H1 (cell line): ENCODE measurements at regions not wholly inside any gene's neighbourhood (a gene's known extent, or its start where the extent isn't known, plus 50 kb on each side); places are given as distances from the start of the nearest gene placed in this dataset.

Experiments used
- ASH2L ChIP-seq: fragments of 200-600, 300-600 bp; sonication (generic); IDR thresholded peaks from one replicate; pipeline ENCODE4 v1.7.1; 2017; ENCODE audit warnings: low read length
- BCL11A ChIP-seq, 2 experiments: IDR thresholded peaks; one replicate each; pipeline ENCODE4 v1.6.1; 2011; ENCODE audit warnings: low read depth in 2 of 2, low read length in 2 of 2, mild to moderate bottlenecking in 2 of 2
- CHD7 ChIP-seq: fragments of 300-600 bp; sonication (generic); IDR thresholded peaks from 2 replicates; pipeline ENCODE4 v1.7.1; 2012; ENCODE audit warnings: low read length, moderate library complexity, mild to moderate bottlenecking, inconsistent platforms; ENCODE audit not compliant: insufficient replicate concordance
- GTF2F1 ChIP-seq: IDR thresholded peaks from 2 replicates; pipeline ENCODE4 v1.6.1; 2012; ENCODE audit warnings: low read depth, low read length, improper control_type of control experiment, borderline replicate concordance
- KDM1A ChIP-seq: fragments of 200-600, 300-600 bp; sonication (generic); IDR thresholded peaks from 2 replicates; pipeline ENCODE4 v1.7.1; 2016; ENCODE audit warnings: mild to moderate bottlenecking, low read length, borderline replicate concordance
- SP1 ChIP-seq: IDR thresholded peaks from 2 replicates; pipeline ENCODE4 v1.6.1; 2011; ENCODE audit warnings: low read depth, low read length
- ZNF274 ChIP-seq: IDR thresholded peaks from 2 replicates; pipeline ENCODE4 v1.7.0; 2012; ENCODE audit warnings: low read length, borderline replicate concordance; ENCODE audit errors: extremely low read depth

- TF ChIP-seq CHD7 (no peak), ZNF274 (no peak), ASH2L (no peak), GTF2F1 (no peak), SP1 (no peak), KDM1A (no peak), BCL11A (IDR thresholded peaks at IDR 0.05; ENCODE audit: low read depth in 2 of 2, low read length in 2 of 2) (no peak)
Measured at GRCh38 chr3:59153648-59154047, 103.8 kb upstream of the CFAP20DC start (continued).
